ENCODE measurements at regions not wholly inside any gene's neighbourhood (a gene's known extent, or its start where the extent isn't known, plus 50 kb on each side); places are given as distances from the start of the nearest gene placed in this dataset.

DNA sequence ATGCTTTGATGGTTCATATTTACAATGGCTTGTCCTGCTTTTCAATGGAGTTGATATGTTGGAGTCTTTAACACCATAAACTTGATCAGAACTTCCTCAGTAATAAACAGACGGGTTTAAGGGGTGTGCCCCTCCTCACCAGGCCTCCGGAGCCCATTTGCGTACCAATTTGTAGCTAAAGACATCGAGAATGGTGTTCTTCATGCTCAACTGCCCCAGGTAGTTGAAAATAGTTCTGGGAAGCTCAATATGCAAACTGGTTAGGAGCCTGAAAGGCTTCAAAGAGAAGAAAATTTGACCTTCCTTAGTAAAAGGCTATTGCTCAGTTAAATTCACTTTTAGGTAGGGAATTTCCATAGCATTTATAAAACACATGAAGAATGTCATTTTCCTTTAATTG, 68.1 kb upstream of the RRP15 start:
- Histone ChIP-seq H3K4me1 (ENCODE audit: control insufficient read depth, insufficient read depth, low read length) (no peaks in the 10 kb centered on the region), H3K9me3 (ENCODE audit: control insufficient read depth, low read length) (no peaks in the 10 kb centered on the region), H3K27me3 (ENCODE audit: control insufficient read depth, insufficient read depth, low read length, poor library complexity, severe bottlenecking) (no peaks in the 10 kb centered on the region), H3K27ac (ENCODE audit: insufficient read depth, low read depth, low read length, poor library complexity, severe bottlenecking) (no peak overlapping the region), H3K36me3 (ENCODE audit: control insufficient read depth, insufficient read depth, low read length) (no peaks in the 10 kb centered on the region), H3K4me3 (ENCODE audit: insufficient read depth, low read depth, low read length) (no peak overlapping the region)
- 72 to 74% methylated on average over 4 of the region's 4 CpGs for WGBS, 2 experiments

DNA sequence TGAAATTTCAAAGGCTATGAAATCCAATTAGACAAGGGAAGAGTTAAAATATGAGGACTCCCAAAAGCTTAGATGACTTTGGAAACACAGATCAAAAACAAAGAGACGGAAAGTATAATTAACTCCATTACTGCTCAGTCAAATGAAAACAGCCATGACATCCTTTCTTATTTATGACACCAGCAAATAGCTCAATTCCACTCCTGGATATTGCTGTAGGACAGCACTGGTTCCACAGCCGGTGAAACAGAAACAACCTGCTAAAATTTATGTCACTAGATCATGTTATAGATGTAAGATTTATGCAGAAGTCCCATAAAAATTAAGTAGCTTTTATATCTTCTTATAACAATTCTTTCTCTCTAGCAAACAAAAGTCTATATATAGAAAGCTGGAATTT, 65.6 kb upstream of the RRP15 start:
- 78 to 99% methylated on average over 1 to 2 of the region's 2 CpGs for WGBS, 2 experiments
- Histone ChIP-seq H3K36me3 (ENCODE audit: control insufficient read depth, insufficient read depth, low read length) (no peaks in the 10 kb centered on the region), H3K27me3 (ENCODE audit: control insufficient read depth, insufficient read depth, low read length, poor library complexity, severe bottlenecking) (no peaks in the 10 kb centered on the region), H3K4me3 (ENCODE audit: insufficient read depth, low read depth, low read length) (no peak overlapping the region), H3K4me1 (ENCODE audit: control insufficient read depth, insufficient read depth, low read length) (no peaks in the 10 kb centered on the region), H3K9me3 (ENCODE audit: control insufficient read depth, low read length) (no peaks in the 10 kb centered on the region), H3K27ac (ENCODE audit: insufficient read depth, low read depth, low read length, poor library complexity, severe bottlenecking) (no peak overlapping the region)

DNA sequence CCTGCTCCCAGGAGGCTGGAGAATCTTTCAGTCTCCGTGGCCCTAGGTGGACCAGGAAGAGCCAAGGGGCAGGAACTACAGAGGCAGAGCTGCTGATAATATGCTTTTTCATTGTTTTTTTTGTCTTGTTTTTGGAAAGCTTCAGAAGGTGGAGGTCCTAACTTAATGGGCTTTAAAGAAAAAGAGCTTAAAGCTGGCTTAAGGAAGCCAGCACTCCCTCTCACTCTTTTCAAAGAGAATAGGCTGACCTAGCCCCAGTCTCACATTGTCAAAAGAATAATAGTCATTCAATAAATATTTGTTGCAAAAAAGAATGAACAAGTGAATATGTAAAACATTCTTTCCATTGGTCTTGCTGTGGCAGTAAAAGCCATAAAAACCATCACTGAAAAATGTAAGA, 61.0 kb upstream of the RRP15 start:
- Histone ChIP-seq H3K4me1 (ENCODE audit: control insufficient read depth, insufficient read depth, low read length) (no peaks in the 10 kb centered on the region), H3K4me3 (ENCODE audit: insufficient read depth, low read depth, low read length) (no peak overlapping the region), H3K27ac (ENCODE audit: insufficient read depth, low read depth, low read length, poor library complexity, severe bottlenecking) (no peak overlapping the region), H3K27me3 (ENCODE audit: control insufficient read depth, insufficient read depth, low read length, poor library complexity, severe bottlenecking) (no peaks in the 10 kb centered on the region), H3K9me3 (ENCODE audit: control insufficient read depth, low read length) (no peaks in the 10 kb centered on the region), H3K36me3 (ENCODE audit: control insufficient read depth, insufficient read depth, low read length) (no peaks in the 10 kb centered on the region)
- 68 to 70% methylated on average over 1 of the region's 1 CpG for WGBS, 2 experiments

DNA sequence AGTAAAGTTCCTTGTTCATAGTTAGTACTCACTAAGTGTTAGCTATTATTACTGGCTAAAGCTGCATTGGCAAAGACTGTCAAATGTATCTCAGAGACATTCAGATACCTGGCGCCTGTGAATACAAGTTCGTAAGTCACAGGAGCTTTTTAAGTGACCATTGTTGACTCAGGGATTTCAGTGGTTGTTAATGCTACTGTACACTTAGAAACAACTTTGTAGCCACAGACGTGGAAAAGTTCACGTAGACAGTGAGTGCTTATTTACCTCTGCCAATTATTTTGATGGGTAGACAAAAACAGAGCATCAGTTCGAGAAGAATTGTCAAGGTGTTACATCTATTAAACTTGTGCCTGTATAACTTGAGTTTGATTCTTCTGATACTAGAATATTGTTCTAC, 59.1 kb upstream of the RRP15 start:
- H3K4me3 ChIP-seq (ENCODE audit: insufficient read depth, low read depth, low read length), result no peak overlapping the region
- H3K9me3 ChIP-seq (ENCODE audit: control insufficient read depth, low read length), result no peaks in the 10 kb centered on the region
- no peaks in the 10 kb centered on the region for H3K4me1 ChIP-seq (ENCODE audit: control insufficient read depth, insufficient read depth, low read length)
- no peaks in the 10 kb centered on the region for H3K27me3 ChIP-seq (ENCODE audit: control insufficient read depth, insufficient read depth, low read length, poor library complexity, severe bottlenecking)
- WGBS, 2 experiments, result 96 to 98% methylated on average over 5 of the region's 5 CpGs
- H3K36me3 ChIP-seq (ENCODE audit: control insufficient read depth, insufficient read depth, low read length), result no peaks in the 10 kb centered on the region
- no peak overlapping the region for H3K27ac ChIP-seq (ENCODE audit: insufficient read depth, low read depth, low read length, poor library complexity, severe bottlenecking)
